ENCODE measurements at regions not wholly inside any gene's neighbourhood (a gene's known extent, or its start where the extent isn't known, plus 50 kb on each side); places are given as distances from the start of the nearest gene placed in this dataset.

DNA sequence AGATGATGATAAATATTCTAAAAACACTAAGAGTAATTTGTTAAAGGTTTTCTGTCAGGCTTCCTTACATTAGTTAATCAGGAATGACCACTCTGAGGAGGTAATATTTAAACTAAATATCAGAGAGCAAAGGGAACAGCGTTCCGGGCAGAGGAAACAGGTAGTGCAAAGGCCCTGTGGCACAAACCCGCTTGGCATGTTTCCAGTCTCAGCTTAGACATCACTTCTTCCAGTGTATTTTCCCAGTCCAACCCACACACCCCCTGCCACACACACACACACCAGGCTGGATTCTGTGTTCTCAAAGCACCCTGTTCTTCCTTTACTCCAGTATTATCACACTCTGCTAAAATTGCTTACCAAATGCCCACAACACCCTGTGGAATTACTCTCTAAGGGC lies 247.1 kb downstream of the RPS29 start:
- TF ChIP-seq, protein P1, sequence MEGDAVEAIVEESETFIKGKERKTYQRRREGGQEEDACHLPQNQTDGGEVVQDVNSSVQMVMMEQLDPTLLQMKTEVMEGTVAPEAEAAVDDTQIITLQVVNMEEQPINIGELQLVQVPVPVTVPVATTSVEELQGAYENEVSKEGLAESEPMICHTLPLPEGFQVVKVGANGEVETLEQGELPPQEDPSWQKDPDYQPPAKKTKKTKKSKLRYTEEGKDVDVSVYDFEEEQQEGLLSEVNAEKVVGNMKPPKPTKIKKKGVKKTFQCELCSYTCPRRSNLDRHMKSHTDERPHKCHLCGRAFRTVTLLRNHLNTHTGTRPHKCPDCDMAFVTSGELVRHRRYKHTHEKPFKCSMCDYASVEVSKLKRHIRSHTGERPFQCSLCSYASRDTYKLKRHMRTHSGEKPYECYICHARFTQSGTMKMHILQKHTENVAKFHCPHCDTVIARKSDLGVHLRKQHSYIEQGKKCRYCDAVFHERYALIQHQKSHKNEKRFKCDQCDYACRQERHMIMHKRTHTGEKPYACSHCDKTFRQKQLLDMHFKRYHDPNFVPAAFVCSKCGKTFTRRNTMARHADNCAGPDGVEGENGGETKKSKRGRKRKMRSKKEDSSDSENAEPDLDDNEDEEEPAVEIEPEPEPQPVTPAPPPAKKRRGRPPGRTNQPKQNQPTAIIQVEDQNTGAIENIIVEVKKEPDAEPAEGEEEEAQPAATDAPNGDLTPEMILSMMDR (IDR thresholded peaks at IDR 0.05), result no peak
- Histone ChIP-seq H3K4me3 (no peak overlapping the region), H3K27ac (no peak overlapping the region), H3K27me3 (no peaks in the 10 kb centered on the region), H3K9me3 (peaks cover 0 to 6% of the 10 kb centered on the region in 2 donors), H3K4me1 (no peaks in the 10 kb centered on the region), H3K36me3 (no peaks in the 10 kb centered on the region)
- intact Hi-C loops (cut with DNase I), result no loop called here
- DNase-seq (peak in 1 of 4 donors; percentile 13), ATAC-seq (no peak)

DNA sequence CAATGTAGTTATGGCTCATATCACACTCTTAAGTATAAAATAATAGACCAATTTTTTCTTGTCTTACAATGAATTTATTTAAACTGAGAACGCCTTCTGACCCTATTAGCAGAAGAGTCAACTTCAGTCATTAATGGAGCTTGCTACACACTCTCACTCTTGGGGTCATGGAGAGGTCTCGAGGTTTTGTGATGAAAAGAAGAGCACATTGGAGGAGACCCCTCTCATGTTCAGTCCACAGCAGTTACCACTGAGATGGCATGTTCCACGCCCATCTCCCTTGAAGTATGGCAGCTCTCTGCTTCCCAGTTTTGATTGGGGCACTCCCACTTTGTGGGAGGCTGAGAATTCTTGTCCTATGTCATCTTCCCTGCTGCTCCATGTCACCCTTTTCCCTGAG lies 266.4 kb downstream of the RPS29 start:
- Histone ChIP-seq H3K4me3 (no peak overlapping the region), H3K36me3 (no peaks in the 10 kb centered on the region), H3K27me3 (no peaks in the 10 kb centered on the region), H3K9me3 (no peaks in the 10 kb centered on the region), H3K27ac (no peak overlapping the region), H3K4me1 (no peaks in the 10 kb centered on the region)
- ATAC-seq (no peak), DNase-seq (no peak)
- intact Hi-C loops (cut with DNase I), result no loop called here
- TF ChIP-seq, protein P1 (IDR thresholded peaks at IDR 0.05), result no peak

DNA sequence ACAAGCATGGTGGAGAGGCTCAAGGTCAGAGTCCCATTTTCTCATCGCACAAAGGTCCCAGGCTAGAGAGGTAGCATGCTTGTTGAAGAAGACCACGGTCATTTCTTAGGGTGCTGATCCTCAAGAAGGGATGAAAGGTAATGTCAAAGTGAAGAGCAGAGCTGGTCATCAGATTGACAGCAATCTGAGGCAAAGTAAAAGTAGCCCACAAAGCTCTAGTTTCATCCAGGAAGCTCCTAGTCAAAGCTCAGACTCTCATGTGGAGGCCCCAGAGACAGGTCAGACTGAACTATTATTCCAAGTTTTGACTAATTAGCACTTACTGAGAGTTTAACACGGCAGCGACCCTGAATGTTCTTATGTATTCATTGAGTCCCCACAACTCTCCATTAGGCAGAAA lies 270.6 kb downstream of the RPS29 start:
- no peaks in the 10 kb centered on the region for H3K9me3 ChIP-seq
- no peak overlapping the region for H3K27ac ChIP-seq
- DNase-seq (no peak), ATAC-seq (no peak)
- no peak overlapping the region for H3K4me3 ChIP-seq
- H3K36me3 ChIP-seq, result no peaks in the 10 kb centered on the region
- TF ChIP-seq, protein P1 (IDR thresholded peaks at IDR 0.05), result no peak
- H3K4me1 ChIP-seq, result no peaks in the 10 kb centered on the region
- H3K27me3 ChIP-seq, result no peaks in the 10 kb centered on the region
- intact Hi-C loops (cut with DNase I), result no loop called here

DNA sequence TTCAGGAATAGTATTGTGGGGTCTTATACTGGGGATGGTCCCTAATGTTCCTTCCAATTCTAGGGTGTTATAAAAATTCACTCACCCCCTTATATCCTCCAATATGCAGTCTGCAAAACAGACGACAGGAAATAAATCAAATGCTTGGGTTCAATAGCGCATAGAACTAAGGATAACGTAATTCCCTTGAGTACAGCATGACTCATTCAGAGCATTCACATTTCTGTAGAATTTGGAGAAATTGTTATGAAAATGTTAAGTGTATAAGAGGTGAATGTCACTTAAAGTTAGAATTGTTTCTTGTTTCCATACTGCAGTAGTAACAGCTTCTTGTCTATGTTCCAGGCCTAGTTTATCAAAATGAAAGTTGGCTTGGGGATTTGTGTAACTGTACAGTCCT lies 271.4 kb downstream of the RPS29 start:
- Histone ChIP-seq H3K36me3 (no peaks in the 10 kb centered on the region), H3K27me3 (no peaks in the 10 kb centered on the region), H3K4me3 (no peak overlapping the region), H3K4me1 (no peaks in the 10 kb centered on the region), H3K9me3 (no peaks in the 10 kb centered on the region), H3K27ac (no peak overlapping the region)
- ATAC-seq (no peak), DNase-seq (no peak)
- TF ChIP-seq, protein P1 (IDR thresholded peaks at IDR 0.05), result no peak
- intact Hi-C loops (cut with DNase I), result no loop called here

DNA sequence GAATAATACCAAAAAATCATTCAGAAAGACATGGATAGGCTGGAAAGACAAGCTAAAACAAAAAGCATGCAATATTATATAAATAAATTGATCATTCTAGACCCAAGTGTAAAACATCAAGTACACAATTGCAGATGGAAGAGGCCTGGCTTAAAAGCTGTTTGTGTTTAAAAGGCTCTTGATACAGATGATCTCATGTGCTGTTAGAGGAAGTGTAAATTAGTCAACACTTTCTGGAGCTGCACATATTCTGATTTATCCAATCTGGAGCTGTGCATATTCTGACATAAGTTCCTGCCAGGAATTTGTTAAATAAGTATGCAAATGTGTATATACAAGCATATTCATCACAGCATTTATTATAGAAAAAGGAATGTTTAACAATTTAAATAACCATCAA lies 273.1 kb downstream of the RPS29 start:
- Histone ChIP-seq H3K36me3 (no peaks in the 10 kb centered on the region), H3K27me3 (no peaks in the 10 kb centered on the region), H3K4me3 (no peak overlapping the region), H3K4me1 (no peaks in the 10 kb centered on the region), H3K27ac (no peak overlapping the region), H3K9me3 (no peaks in the 10 kb centered on the region)
- TF ChIP-seq, protein P1 (IDR thresholded peaks at IDR 0.05), result no peak
- intact Hi-C loops (cut with DNase I), result no loop called here
- DNase-seq (no peak), ATAC-seq (no peak)

All from left lung (tissue), 4 donors.